GM23248 (cell line): ENCODE measurements at regions not wholly inside any gene's neighbourhood (a gene's known extent, or its start where the extent isn't known, plus 50 kb on each side); places are given as distances from the start of the nearest gene placed in this dataset.

Experiments
- DNase-seq: peaks from one replicate; pipeline ENCODE4 v3.0.0-alpha.2; 2015
- H2AFZ ChIP-seq: fragments of 200-600 bp; sonication (generic); 2 replicates; pipeline ENCODE4 v1.6.1; 2016; ENCODE audit warnings: antibody characterized with exemption
- H3F3A ChIP-seq: fragments of 200-600 bp; sonication (generic); 2 replicates; pipeline ENCODE4 v1.6.1; 2016; ENCODE audit warnings: mild to moderate bottlenecking, antibody characterized with exemption, mixed run types; ENCODE audit not compliant: insufficient read depth
- H3K27ac ChIP-seq: fragments of 200-600 bp; sonication (generic); 2 replicates; pipeline ENCODE4 v1.5.1; 2016; ENCODE audit warnings: mild to moderate bottlenecking
- H3K27me3 ChIP-seq: fragments of 200-600 bp; sonication (generic); replicated peaks from 2 replicates; pipeline ENCODE4 v1.6.1; 2016; ENCODE audit warnings: mild to moderate bottlenecking; ENCODE audit not compliant: insufficient read depth
- H3K36me3 ChIP-seq: fragments of 200-600 bp; sonication (generic); 2 replicates; pipeline ENCODE4 v1.6.1; 2016; ENCODE audit warnings: low read depth, mild to moderate bottlenecking
- H3K4me1 ChIP-seq: fragments of 200-600 bp; sonication (generic); 2 replicates; pipeline ENCODE4 v1.6.1; 2016; ENCODE audit warnings: mild to moderate bottlenecking; ENCODE audit not compliant: insufficient read depth
- H3K4me2 ChIP-seq: fragments of 200-600 bp; sonication (generic); one replicate; pipeline ENCODE4 v1.6.1; 2016; ENCODE audit warnings: mild to moderate bottlenecking; ENCODE audit not compliant: unreplicated experiment
- H3K4me3 ChIP-seq: fragments of 200-600 bp; sonication (generic); 2 replicates; pipeline ENCODE4 v1.5.1; 2016; ENCODE audit warnings: mild to moderate bottlenecking
- H3K79me2 ChIP-seq: fragments of 200-600 bp; sonication (generic); 2 replicates; pipeline ENCODE4 v1.6.1; 2016; ENCODE audit warnings: mild to moderate bottlenecking; ENCODE audit not compliant: insufficient read depth
- H3K9ac ChIP-seq: fragments of 200-600 bp; sonication (generic); 2 replicates; pipeline ENCODE4 v1.6.1; 2016; ENCODE audit warnings: mild to moderate bottlenecking
- H3K9me2 ChIP-seq: fragments of 200-600 bp; sonication (generic); 2 replicates; pipeline ENCODE4 v1.6.1; 2016; ENCODE audit warnings: mixed run types, mild to moderate bottlenecking, moderate library complexity; ENCODE audit not compliant: insufficient read depth
- H3K9me3 ChIP-seq: fragments of 200-600 bp; sonication (generic); one replicate; pipeline ENCODE4 v1.6.1; 2017; ENCODE audit warnings: low read depth
- H4K20me1 ChIP-seq: fragments of 200-600 bp; sonication (generic); 2 replicates; pipeline ENCODE4 v1.6.0; 2016; ENCODE audit not compliant: insufficient read depth
- EZH2 ChIP-seq: fragments of 200-600 bp; sonication (generic); IDR thresholded peaks from 2 replicates; pipeline ENCODE4 v1.6.1; 2018; ENCODE audit warnings: antibody characterized with exemption, mild to moderate bottlenecking; ENCODE audit not compliant: insufficient read depth, poor library complexity, severe bottlenecking
- EZH2phosphoT487 ChIP-seq: fragments of 200-600 bp; sonication (generic); IDR thresholded peaks from 2 replicates; pipeline ENCODE4 v1.6.1; 2018; ENCODE audit warnings: antibody characterized with exemption, moderate library complexity, mild to moderate bottlenecking, low read depth; ENCODE audit not compliant: insufficient read depth
- WGBS, 2 experiments: methylation state at CpG; one replicate each; pipeline ENCODE4 v1.1.6; 2015 to 2017; ENCODE audit warnings: low lambda C conversion rate in 2 of 2, low coverage in 1 of 2; ENCODE audit errors: missing lambda C conversion rate in 2 of 2; 5-methylcytosine and 5-hydroxymethylcytosine counted together
- in situ Hi-C: fragments of 300-500 bp; cut with MboI; formaldehyde crosslinking; loops from 2 replicates; pipeline ENCODE4 v1.15.0; 2020

GRCh38 chrX:28225513-28225912 is 244.3 kb upstream of the DCAF8L1 start:
- Histone ChIP-seq H3K4me1 (no peaks in the 10 kb centered on the region), H3K9ac (no peak overlapping the region), H3K9me2 (no peaks in the 10 kb centered on the region), H2AFZ (no peak overlapping the region), H3K4me2 (no peak overlapping the region), H4K20me1 (no peaks in the 10 kb centered on the region), H3K27ac (no peak overlapping the region), H3K79me2 (no peaks in the 10 kb centered on the region), H3K4me3 (no peak overlapping the region), H3K27me3 (no peaks in the 10 kb centered on the region), H3K36me3 (no peaks in the 10 kb centered on the region), H3K9me3 (no peaks in the 10 kb centered on the region), H3F3A (no peaks in the 10 kb centered on the region)
- in situ Hi-C loops = no loop called here
- 36 to 38% methylated on average over 1 of the region's 1 CpG for WGBS, 2 experiments
- TF ChIP-seq EZH2phosphoT487 = no peak
- TF ChIP-seq EZH2 = no peak
- DNase-seq = no peak

GRCh38 chrX:28223991-28224390 is 242.7 kb upstream of the DCAF8L1 start:
- WGBS, 2 experiments = 16 to 20% methylated on average over 2 to 3 of the region's 3 CpGs
- H3K9ac ChIP-seq = no peak overlapping the region
- H3K36me3 ChIP-seq = no peaks in the 10 kb centered on the region
- DNase-seq = no peak
- no peak overlapping the region for H3K4me2 ChIP-seq
- no peaks in the 10 kb centered on the region for H3K9me2 ChIP-seq
- no peaks in the 10 kb centered on the region for H3K79me2 ChIP-seq
- no peak overlapping the region for H3K4me3 ChIP-seq
- no peaks in the 10 kb centered on the region for H3K4me1 ChIP-seq
- H2AFZ ChIP-seq = no peak overlapping the region
- no peaks in the 10 kb centered on the region for H3K9me3 ChIP-seq
- in situ Hi-C loops = no loop called here
- H3F3A ChIP-seq = no peaks in the 10 kb centered on the region
- H3K27ac ChIP-seq = no peak overlapping the region
- no peak for TF ChIP-seq EZH2
- TF ChIP-seq EZH2phosphoT487 = no peak
- H3K27me3 ChIP-seq = no peaks in the 10 kb centered on the region
- no peaks in the 10 kb centered on the region for H4K20me1 ChIP-seq

GRCh38 chrX:28223469-28223868 is 242.2 kb upstream of the DCAF8L1 start:
- WGBS, 2 experiments = 26 to 41% methylated on average over 5 of the region's 5 CpGs

GRCh38 chrX:28205905-28206304 is 224.7 kb upstream of the DCAF8L1 start:
- DNase-seq = no peak
- Histone ChIP-seq H3K4me1 (no peaks in the 10 kb centered on the region), H3K9me2 (no peaks in the 10 kb centered on the region), H3K9me3 (no peaks in the 10 kb centered on the region), H3K4me2 (no peak overlapping the region), H3K79me2 (no peaks in the 10 kb centered on the region), H3F3A (no peaks in the 10 kb centered on the region), H3K9ac (no peak overlapping the region), H2AFZ (no peak overlapping the region), H3K36me3 (no peaks in the 10 kb centered on the region), H3K27ac (no peak overlapping the region), H3K4me3 (no peak overlapping the region), H4K20me1 (no peaks in the 10 kb centered on the region), H3K27me3 (no peaks in the 10 kb centered on the region)
- TF ChIP-seq EZH2phosphoT487 (no peak), EZH2 (no peak)
- 35 to 67% methylated on average over 1 to 2 of the region's 2 CpGs for whole genome bisulfite sequencing, 2 experiments
- in situ Hi-C loops = no loop called here

More at GRCh38 chrX:28223469-28223868, 242.2 kb upstream of the DCAF8L1 start:
- H3K4me2 ChIP-seq = no peak overlapping the region
- no peak overlapping the region for H3K4me3 ChIP-seq
- no peaks in the 10 kb centered on the region for H3K27me3 ChIP-seq
- no peaks in the 10 kb centered on the region for H3K79me2 ChIP-seq
- no peaks in the 10 kb centered on the region for H3K4me1 ChIP-seq
- DNase-seq = no peak
- no peaks in the 10 kb centered on the region for H3K36me3 ChIP-seq
- no peak overlapping the region for H3K27ac ChIP-seq
- H3F3A ChIP-seq = no peaks in the 10 kb centered on the region
- in situ Hi-C loops = no loop called here
- H3K9me3 ChIP-seq = no peaks in the 10 kb centered on the region
- H2AFZ ChIP-seq = no peak overlapping the region
- no peaks in the 10 kb centered on the region for H3K9me2 ChIP-seq
- no peaks in the 10 kb centered on the region for H4K20me1 ChIP-seq
- TF ChIP-seq EZH2 = no peak
- no peak for TF ChIP-seq EZH2phosphoT487
- no peak overlapping the region for H3K9ac ChIP-seq

- no peak overlapping the region for H2AFZ ChIP-seq
- no peaks in the 10 kb centered on the region for H3K79me2 ChIP-seq
- H3K9me2 ChIP-seq = no peaks in the 10 kb centered on the region
- in situ Hi-C loops = no loop called here
- H3K4me1 ChIP-seq = no peaks in the 10 kb centered on the region
- no peak overlapping the region for H3K9ac ChIP-seq
- no peak overlapping the region for H3K4me3 ChIP-seq
- no peaks in the 10 kb centered on the region for H3F3A ChIP-seq
- no peak overlapping the region for H3K4me2 ChIP-seq
- H3K27me3 ChIP-seq = no peaks in the 10 kb centered on the region
- H4K20me1 ChIP-seq = no peaks in the 10 kb centered on the region
- H3K36me3 ChIP-seq = no peaks in the 10 kb centered on the region
- TF ChIP-seq EZH2phosphoT487 (no peak), EZH2 (no peak)
- H3K27ac ChIP-seq = no peak overlapping the region
- no peak for DNase-seq
- no peaks in the 10 kb centered on the region for H3K9me3 ChIP-seq
These were observed 223.9 kb upstream of the DCAF8L1 start for GRCh38 chrX:28205126-28205525.
